Sigmoid colon (tissue), 6 donors: ENCODE measurements at regions not wholly inside any gene's neighbourhood (a gene's known extent, or its start where the extent isn't known, plus 50 kb on each side); places are given as distances from the start of the nearest gene placed in this dataset.

Source experiments
- DNase-seq: peaks from one replicate; pipeline ENCODE4 v3.0.0-alpha.2; 2019
- H3K27ac ChIP-seq, 4 donors: fragments of 200-600 bp; sonication (generic); one replicate each; pipeline ENCODE4 v1.5.1; 2016 to 2019; ENCODE audit warnings: mild to moderate bottlenecking in 1 of 4
- H3K27me3 ChIP-seq, 3 donors: fragments of 200-600 bp; sonication (generic); one replicate each; pipeline ENCODE4 v1.5.1; 2019; ENCODE audit warnings: mild to moderate bottlenecking in 1 of 3
- H3K36me3 ChIP-seq, 4 donors: fragments of 200-600 bp; sonication (generic); one replicate each; pipeline ENCODE4 v1.5.1; 2016 to 2019
- H3K4me1 ChIP-seq, 4 donors: fragments of 200-600 bp; sonication (generic); one replicate each; pipeline ENCODE4 v1.5.1; 2017 to 2019
- H3K4me3 ChIP-seq, 4 donors: fragments of 200-600 bp; sonication (generic); one replicate each; pipeline ENCODE4 v1.5.1; 2017 to 2019; ENCODE audit warnings: mild to moderate bottlenecking in 2 of 4, moderate library complexity in 1 of 4
- H3K9me3 ChIP-seq, 4 donors: fragments of 200-600 bp in 3 of 4; sonication (generic) in 3 of 4; one replicate each; pipeline versions ENCODE4 v1.5.1 to v1.6.1; 2013 to 2019
- CTCF ChIP-seq, 4 experiments: fragments of 450-650 bp in 3 of 4; fragments of 200-600 bp in 1 of 4; IDR thresholded peaks; one replicate each; pipeline ENCODE4 v1.5.1; 2016 to 2019; ENCODE audit warnings: antibody characterized with exemption in 4 of 4, mild to moderate bottlenecking in 3 of 4, moderate library complexity in 2 of 4
- EP300 ChIP-seq, 4 donors: sonication (generic); formaldehyde crosslinking; IDR thresholded peaks; one replicate each; pipeline ENCODE4 v1.6.1; 2017; ENCODE audit warnings: antibody characterized with exemption in 4 of 4
- POLR2A ChIP-seq, 2 donors: fragments of 450-650 bp; IDR thresholded peaks; one replicate each; pipeline ENCODE4 v1.6.1; 2016; ENCODE audit warnings: antibody characterized with exemption in 2 of 2, mild to moderate bottlenecking in 2 of 2, moderate library complexity in 2 of 2
- POLR2AphosphoS5 ChIP-seq, 4 donors: sonication (generic); formaldehyde crosslinking; IDR thresholded peaks; one replicate each; pipeline ENCODE4 v1.6.1; 2017; ENCODE audit warnings: antibody characterized with exemption in 4 of 4
- WGBS, 2 donors: extraction: QIAGEN DNeasy Blood & Tissue Kit; methylation state at CpG; one replicate each; pipeline ENCODE4 v1.1.7; 2013; 5-methylcytosine and 5-hydroxymethylcytosine counted together
- intact Hi-C: fragments of 100-400 bp; cut with DNase I; formaldehyde crosslinking; loops from one replicate; pipeline ENCODE4 v1.15.1; 2023
- donor health status: healthy with polysubstance abuse.
- donor health status: healthy.

GRCh38 chr1:143619851-143620250 lies 351.9 kb downstream of the FAM72C start:
- H3K4me3 ChIP-seq, result no peak overlapping the region
- H3K27ac ChIP-seq, result no peak overlapping the region
- WGBS, 2 donors, result 86 to 87% methylated on average over 12 of the region's 12 CpGs
- intact Hi-C loops, result no loop called here
- H3K9me3 ChIP-seq, result no peaks in the 10 kb centered on the region
- TF ChIP-seq CTCF (IDR thresholded peaks at IDR 0.05) (no peak), EP300 (IDR thresholded peaks at IDR 0.05) (no peak), POLR2AphosphoS5 (IDR thresholded peaks at IDR 0.05) (no peak), POLR2A (IDR thresholded peaks at IDR 0.05) (no peak)
- no peaks in the 10 kb centered on the region for H3K4me1 ChIP-seq
- no peaks in the 10 kb centered on the region for H3K36me3 ChIP-seq
- H3K27me3 ChIP-seq, result no peaks in the 10 kb centered on the region
- DNase-seq, result no peak

GRCh38 chr1:143611159-143611558 lies 360.6 kb downstream of the FAM72C start:
- 30 to 39% methylated on average over 2 of the region's 2 CpGs for WGBS, 2 donors

GRCh38 chr1:143610196-143610595 lies 361.6 kb downstream of the FAM72C start:
- Histone ChIP-seq H3K27ac (no peak overlapping the region), H3K27me3 (no peaks in the 10 kb centered on the region), H3K4me1 (no peaks in the 10 kb centered on the region), H3K36me3 (no peaks in the 10 kb centered on the region), H3K9me3 (no peaks in the 10 kb centered on the region), H3K4me3 (no peak overlapping the region)
- intact Hi-C loops, result no loop called here
- TF ChIP-seq CTCF (IDR thresholded peaks at IDR 0.05) (no peak), POLR2AphosphoS5 (IDR thresholded peaks at IDR 0.05) (no peak), EP300 (IDR thresholded peaks at IDR 0.05) (no peak), POLR2A (IDR thresholded peaks at IDR 0.05) (no peak)
- DNase-seq, result no peak
- WGBS, 2 donors, result 92% methylated on average over 11 of the region's 11 CpGs

More at GRCh38 chr1:143611159-143611558, 360.6 kb downstream of the FAM72C start:
- no peaks in the 10 kb centered on the region for H3K36me3 ChIP-seq
- H3K27me3 ChIP-seq, result no peaks in the 10 kb centered on the region
- H3K4me3 ChIP-seq, result no peak overlapping the region
- no peak for TF ChIP-seq CTCF (IDR thresholded peaks at IDR 0.05)
- no peak for TF ChIP-seq POLR2AphosphoS5 (IDR thresholded peaks at IDR 0.05)
- no peak for TF ChIP-seq EP300 (IDR thresholded peaks at IDR 0.05)
- TF ChIP-seq POLR2A (IDR thresholded peaks at IDR 0.05), result no peak
- H3K27ac ChIP-seq, result no peak overlapping the region
- no peaks in the 10 kb centered on the region for H3K9me3 ChIP-seq
- H3K4me1 ChIP-seq, result no peaks in the 10 kb centered on the region
- no peak for DNase-seq
- intact Hi-C loops, result no loop called here

GRCh38 chr1:143604887-143605286 lies 366.9 kb downstream of the FAM72C start:
- DNase-seq, result no peak
- Histone ChIP-seq H3K4me3 (no peak overlapping the region), H3K36me3 (no peaks in the 10 kb centered on the region), H3K9me3 (no peaks in the 10 kb centered on the region), H3K27me3 (no peaks in the 10 kb centered on the region), H3K4me1 (no peaks in the 10 kb centered on the region), H3K27ac (no peak overlapping the region)
- TF ChIP-seq CTCF (IDR thresholded peaks at IDR 0.05) (no peak), POLR2A (IDR thresholded peaks at IDR 0.05) (no peak), EP300 (IDR thresholded peaks at IDR 0.05) (no peak), POLR2AphosphoS5 (IDR thresholded peaks at IDR 0.05) (no peak)
- intact Hi-C loops, result no loop called here

- no peak for TF ChIP-seq POLR2A (IDR thresholded peaks at IDR 0.05)
- no peak for TF ChIP-seq POLR2AphosphoS5 (IDR thresholded peaks at IDR 0.05)
- TF ChIP-seq CTCF (IDR thresholded peaks at IDR 0.05), result no peak
- TF ChIP-seq EP300 (IDR thresholded peaks at IDR 0.05), result no peak
- 76 to 79% methylated on average over 4 of the region's 4 CpGs for WGBS, 2 donors
Measured at GRCh38 chr1:143584508-143584907, 387.3 kb downstream of the FAM72C start.

More at GRCh38 chr1:143584508-143584907, 387.3 kb downstream of the FAM72C start:
- Histone ChIP-seq H3K9me3 (no peaks in the 10 kb centered on the region), H3K4me3 (no peak overlapping the region), H3K4me1 (no peaks in the 10 kb centered on the region), H3K27ac (no peak overlapping the region), H3K27me3 (no peaks in the 10 kb centered on the region), H3K36me3 (no peaks in the 10 kb centered on the region)
- intact Hi-C loops, result no loop called here
- DNase-seq, result no peak
